ENCODE measurements at regions not wholly inside any gene's neighbourhood (a gene's known extent, or its start where the extent isn't known, plus 50 kb on each side); places are given as distances from the start of the nearest gene placed in this dataset.

DNA sequence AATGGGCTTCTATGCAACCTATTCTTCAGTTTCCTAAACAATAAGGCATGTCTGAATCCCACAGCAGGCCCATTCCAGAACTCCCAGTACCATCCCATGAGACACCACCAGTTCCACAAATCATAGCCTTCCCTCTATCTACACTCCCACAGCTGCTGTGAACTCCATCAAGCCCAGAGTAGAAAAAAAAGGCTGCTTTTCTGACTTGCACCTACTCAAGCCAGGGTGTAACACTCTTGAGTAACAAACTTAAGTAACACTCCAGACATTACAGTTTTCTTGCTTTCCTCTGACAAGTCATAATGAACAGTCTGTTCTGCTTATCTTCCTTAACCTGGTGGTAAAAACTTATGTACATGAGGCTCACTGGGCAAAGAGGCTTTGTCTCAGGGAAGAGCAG, 283.1 kb downstream of the NFKBIZ start:
- no peak overlapping the region for H2BK15ac ChIP-seq (ENCODE audit: low read depth, poor library complexity, severe bottlenecking)
- no peak overlapping the region for H3K4me2 ChIP-seq (ENCODE audit: low read length, poor library complexity, severe bottlenecking)

DNA sequence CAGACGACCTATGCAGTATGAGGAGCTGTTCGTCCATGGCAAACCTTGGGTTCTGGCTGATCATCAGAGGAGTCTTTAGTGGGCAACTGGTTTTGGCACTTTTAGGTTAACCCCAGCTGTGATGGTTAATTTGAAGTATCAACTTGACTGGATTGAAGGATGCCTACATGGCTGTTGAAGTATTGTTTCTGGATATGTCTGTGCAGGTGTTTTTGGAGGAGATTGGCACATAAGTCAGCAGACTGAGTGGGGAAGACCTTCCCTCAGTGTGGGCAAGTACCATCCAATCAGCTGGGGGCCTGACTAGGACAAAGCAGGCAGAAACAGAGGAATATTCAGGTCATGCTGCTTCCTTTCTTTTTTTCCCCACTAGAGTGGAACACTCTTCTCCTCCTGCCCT, 284.1 kb downstream of the NFKBIZ start:
- no peaks in the 10 kb centered on the region for H3K27me3 ChIP-seq (ENCODE audit: control insufficient read depth in 1 of 2, insufficient read depth in 1 of 2, low read length in 2 of 2)
- H2AK5ac ChIP-seq (ENCODE audit: low read length, severe bottlenecking) = no peak overlapping the region
- H2BK5ac ChIP-seq (ENCODE audit: low read depth, low read length, poor library complexity, severe bottlenecking) = no peak overlapping the region
- H4K8ac ChIP-seq (ENCODE audit: low read length) = no peak overlapping the region
- no peak overlapping the region for H4K91ac ChIP-seq (ENCODE audit: low read length)
- no peak overlapping the region for H3K4ac ChIP-seq (ENCODE audit: low read depth in 1 of 2, low read length in 2 of 2)
- no peak overlapping the region for H2AFZ ChIP-seq (ENCODE audit: low read depth, low read length)
- H3K18ac ChIP-seq (ENCODE audit: low read depth in 1 of 2, low read length in 2 of 2) = no peak overlapping the region
- no peaks in the 10 kb centered on the region for H3K9me3 ChIP-seq (ENCODE audit: control insufficient read depth, low read length)
- no peak overlapping the region for H3K23ac ChIP-seq (ENCODE audit: low read length in 2 of 2)
- no peak overlapping the region for H2BK15ac ChIP-seq (ENCODE audit: low read depth, poor library complexity, severe bottlenecking)
- no peaks in the 10 kb centered on the region for H3K4me1 ChIP-seq (ENCODE audit: control insufficient read depth, insufficient read depth, low read depth, low read length)
- no peaks in the 10 kb centered on the region for H3K79me1 ChIP-seq (replicated peaks; ENCODE audit: low read length, poor library complexity, severe bottlenecking)
- no peaks in the 10 kb centered on the region for H3K36me3 ChIP-seq (ENCODE audit: control insufficient read depth in 1 of 2, insufficient read depth in 2 of 2, low read depth in 1 of 2, low read length in 2 of 2)
- 97% methylated on average over 2 of the region's 2 CpGs for WGBS
- no peak overlapping the region for H3K14ac ChIP-seq (ENCODE audit: low read length in 2 of 2)
- no peak overlapping the region for H3K4me3 ChIP-seq (ENCODE audit: insufficient read depth in 1 of 2, low read depth in 1 of 2, low read length in 2 of 2)
- H2BK12ac ChIP-seq (ENCODE audit: low read length in 2 of 2) = no peak overlapping the region
- H3K4me2 ChIP-seq (ENCODE audit: low read length, poor library complexity, severe bottlenecking) = no peak overlapping the region
- no peak for DNase-seq
- no peak overlapping the region for H3K27ac ChIP-seq (ENCODE audit: low read length, poor library complexity, severe bottlenecking)
- no peak overlapping the region for H3K9ac ChIP-seq (ENCODE audit: low read length)
- H2BK120ac ChIP-seq (ENCODE audit: low read depth, low read length) = no peak overlapping the region

More for the DNA sequence above, 283.1 kb downstream of the NFKBIZ start:
- Histone ChIP-seq H3K4ac (ENCODE audit: low read depth in 1 of 2, low read length in 2 of 2) (no peak overlapping the region), H2AK5ac (ENCODE audit: low read length, severe bottlenecking) (no peak overlapping the region), H3K79me1 (replicated peaks; ENCODE audit: low read length, poor library complexity, severe bottlenecking) (no peaks in the 10 kb centered on the region), H2AFZ (ENCODE audit: low read depth, low read length) (no peak overlapping the region), H4K91ac (ENCODE audit: low read length) (no peak overlapping the region), H3K36me3 (ENCODE audit: control insufficient read depth in 1 of 2, insufficient read depth in 2 of 2, low read depth in 1 of 2, low read length in 2 of 2) (no peaks in the 10 kb centered on the region), H3K14ac (ENCODE audit: low read length in 2 of 2) (peak overlapping the region in 1 of 2 experiments; percentile 15), H3K4me3 (ENCODE audit: insufficient read depth in 1 of 2, low read depth in 1 of 2, low read length in 2 of 2) (no peak overlapping the region), H2BK12ac (ENCODE audit: low read length in 2 of 2) (no peak overlapping the region), H3K23ac (ENCODE audit: low read length in 2 of 2) (no peak overlapping the region), H3K27me3 (ENCODE audit: control insufficient read depth in 1 of 2, insufficient read depth in 1 of 2, low read length in 2 of 2) (no peaks in the 10 kb centered on the region), H3K18ac (ENCODE audit: low read depth in 1 of 2, low read length in 2 of 2) (peak overlapping the region in 1 of 2 experiments; percentile 34), H4K8ac (ENCODE audit: low read length) (no peak overlapping the region), H3K4me1 (ENCODE audit: control insufficient read depth, insufficient read depth, low read depth, low read length) (no peaks in the 10 kb centered on the region), H3K9me3 (ENCODE audit: control insufficient read depth, low read length) (no peaks in the 10 kb centered on the region), H3K9ac (ENCODE audit: low read length) (no peak overlapping the region), H3K27ac (ENCODE audit: low read length, poor library complexity, severe bottlenecking) (no peak overlapping the region), H2BK5ac (ENCODE audit: low read depth, low read length, poor library complexity, severe bottlenecking) (no peak overlapping the region), H2BK120ac (ENCODE audit: low read depth, low read length) (no peak overlapping the region)
- peak; percentile 7 for DNase-seq

DNA sequence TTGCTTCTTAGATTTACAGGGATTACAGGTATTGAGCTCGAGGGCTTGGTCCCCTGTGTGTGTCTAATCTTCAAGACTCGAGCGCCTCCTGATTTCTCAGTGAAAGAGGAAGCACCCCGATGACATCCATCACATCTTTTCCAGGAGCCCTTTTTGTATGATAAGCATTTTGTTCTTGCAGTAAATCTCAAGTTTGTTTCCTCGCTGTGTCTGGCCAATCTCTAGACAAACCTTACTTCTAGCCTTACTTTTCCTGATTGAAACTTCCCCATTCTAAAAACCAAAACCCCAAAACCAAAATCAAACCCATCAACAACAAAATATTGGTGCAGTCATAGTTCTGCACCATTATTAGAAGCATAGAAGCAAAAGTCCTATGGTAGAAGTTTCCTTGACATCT, 286.0 kb downstream of the NFKBIZ start:
- Histone ChIP-seq H3K79me1 (replicated peaks; ENCODE audit: low read length, poor library complexity, severe bottlenecking) (no peaks in the 10 kb centered on the region), H2BK120ac (ENCODE audit: low read depth, low read length) (no peak overlapping the region), H3K27me3 (ENCODE audit: control insufficient read depth in 1 of 2, insufficient read depth in 1 of 2, low read length in 2 of 2) (no peaks in the 10 kb centered on the region), H3K4me1 (ENCODE audit: control insufficient read depth, insufficient read depth, low read depth, low read length) (no peaks in the 10 kb centered on the region), H2BK12ac (ENCODE audit: low read length in 2 of 2) (no peak overlapping the region), H3K9ac (ENCODE audit: low read length) (no peak overlapping the region), H3K4ac (ENCODE audit: low read depth in 1 of 2, low read length in 2 of 2) (no peak overlapping the region), H2BK5ac (ENCODE audit: low read depth, low read length, poor library complexity, severe bottlenecking) (no peak overlapping the region), H3K9me3 (ENCODE audit: control insufficient read depth, low read length) (no peaks in the 10 kb centered on the region), H2AK5ac (ENCODE audit: low read length, severe bottlenecking) (no peak overlapping the region), H3K36me3 (ENCODE audit: control insufficient read depth in 1 of 2, insufficient read depth in 2 of 2, low read depth in 1 of 2, low read length in 2 of 2) (no peaks in the 10 kb centered on the region), H4K8ac (ENCODE audit: low read length) (no peak overlapping the region), H3K4me2 (ENCODE audit: low read length, poor library complexity, severe bottlenecking) (no peak overlapping the region), H3K4me3 (ENCODE audit: insufficient read depth in 1 of 2, low read depth in 1 of 2, low read length in 2 of 2) (no peak overlapping the region), H3K14ac (ENCODE audit: low read length in 2 of 2) (no peak overlapping the region), H2AFZ (ENCODE audit: low read depth, low read length) (no peak overlapping the region), H4K91ac (ENCODE audit: low read length) (no peak overlapping the region), H3K23ac (ENCODE audit: low read length in 2 of 2) (no peak overlapping the region), H2BK15ac (ENCODE audit: low read depth, poor library complexity, severe bottlenecking) (no peak overlapping the region), H3K18ac (ENCODE audit: low read depth in 1 of 2, low read length in 2 of 2) (no peak overlapping the region), H3K27ac (ENCODE audit: low read length, poor library complexity, severe bottlenecking) (no peak overlapping the region)
- WGBS = 93% methylated on average over 5 of the region's 5 CpGs
- no peak for DNase-seq

DNA sequence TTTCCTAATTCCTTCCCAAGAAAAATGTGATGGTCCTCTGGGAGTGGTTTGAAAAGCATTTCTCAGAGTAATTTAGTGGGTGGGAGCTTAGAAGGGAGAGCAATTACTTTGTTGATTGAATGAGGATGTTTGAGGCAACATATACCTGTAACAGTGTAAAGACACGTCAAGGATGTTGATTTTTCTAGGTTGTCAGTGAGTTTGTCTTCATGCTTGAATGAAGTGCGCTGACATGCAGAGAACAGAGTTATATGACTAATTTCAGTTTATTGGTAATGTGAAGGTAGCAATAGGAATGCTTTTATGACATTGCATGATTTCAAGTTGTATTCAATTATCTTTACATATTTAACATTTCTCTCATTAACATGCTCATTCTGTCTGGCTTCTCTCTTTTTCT, 286.9 kb downstream of the NFKBIZ start:
- Histone ChIP-seq H3K36me3 (ENCODE audit: control insufficient read depth in 1 of 2, insufficient read depth in 2 of 2, low read depth in 1 of 2, low read length in 2 of 2) (no peaks in the 10 kb centered on the region), H4K91ac (ENCODE audit: low read length) (no peak overlapping the region), H2AFZ (ENCODE audit: low read depth, low read length) (no peak overlapping the region), H3K4me3 (ENCODE audit: insufficient read depth in 1 of 2, low read depth in 1 of 2, low read length in 2 of 2) (no peak overlapping the region), H2AK5ac (ENCODE audit: low read length, severe bottlenecking) (no peak overlapping the region), H3K23ac (ENCODE audit: low read length in 2 of 2) (no peak overlapping the region), H3K27me3 (ENCODE audit: control insufficient read depth in 1 of 2, insufficient read depth in 1 of 2, low read length in 2 of 2) (no peaks in the 10 kb centered on the region), H3K9ac (ENCODE audit: low read length) (no peak overlapping the region), H3K18ac (ENCODE audit: low read depth in 1 of 2, low read length in 2 of 2) (no peak overlapping the region), H3K27ac (ENCODE audit: low read length, poor library complexity, severe bottlenecking) (no peak overlapping the region), H2BK12ac (ENCODE audit: low read length in 2 of 2) (no peak overlapping the region), H2BK5ac (ENCODE audit: low read depth, low read length, poor library complexity, severe bottlenecking) (no peak overlapping the region), H3K79me1 (replicated peaks; ENCODE audit: low read length, poor library complexity, severe bottlenecking) (no peaks in the 10 kb centered on the region), H3K4me1 (ENCODE audit: control insufficient read depth, insufficient read depth, low read depth, low read length) (no peaks in the 10 kb centered on the region), H2BK15ac (ENCODE audit: low read depth, poor library complexity, severe bottlenecking) (no peak overlapping the region), H2BK120ac (ENCODE audit: low read depth, low read length) (no peak overlapping the region), H3K4ac (ENCODE audit: low read depth in 1 of 2, low read length in 2 of 2) (no peak overlapping the region), H3K4me2 (ENCODE audit: low read length, poor library complexity, severe bottlenecking) (no peak overlapping the region), H3K9me3 (ENCODE audit: control insufficient read depth, low read length) (no peaks in the 10 kb centered on the region), H4K8ac (ENCODE audit: low read length) (no peak overlapping the region), H3K14ac (ENCODE audit: low read length in 2 of 2) (no peak overlapping the region)
- 96% methylated on average over 2 of the region's 2 CpGs for WGBS
- DNase-seq = no peak

Measured in mesenchymal stem cell (in vitro differentiated cells and primary cell).